Fibroblast of skin of back (primary cell): ENCODE measurements at regions not wholly inside any gene's neighbourhood (a gene's known extent, or its start where the extent isn't known, plus 50 kb on each side); places are given as distances from the start of the nearest gene placed in this dataset.
"Not testable (repeated sequence)": the region's sequence is repeated elsewhere in the genome, so short reads cannot be mapped to it uniquely, and the experiment has no call there.

ENCODE experiments used
- DNase-seq: peaks from one replicate; pipeline ENCODE4 v3.0.0-alpha.2; 2013

DNA sequence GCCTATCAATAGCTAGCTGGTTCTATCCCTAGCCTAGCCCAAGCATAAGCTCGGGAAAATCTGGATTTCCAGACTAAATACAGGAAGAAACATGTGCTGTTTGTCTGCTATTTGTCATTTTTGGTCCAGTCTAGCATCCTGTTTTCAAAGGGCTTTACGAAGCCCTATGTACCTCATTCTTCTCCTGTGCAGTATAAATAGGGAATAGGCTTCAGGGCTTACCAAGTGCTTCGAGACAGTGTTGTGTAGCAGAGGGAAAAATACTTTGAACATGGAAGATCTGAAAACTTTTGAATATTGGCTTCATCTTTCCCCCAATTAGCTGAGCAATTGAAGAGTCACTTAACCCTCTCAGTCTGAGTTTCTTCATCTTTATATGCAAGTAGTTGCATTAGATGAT, 679.8 kb downstream of the TDRD15 start:
- DNase-seq: no peak

DNA sequence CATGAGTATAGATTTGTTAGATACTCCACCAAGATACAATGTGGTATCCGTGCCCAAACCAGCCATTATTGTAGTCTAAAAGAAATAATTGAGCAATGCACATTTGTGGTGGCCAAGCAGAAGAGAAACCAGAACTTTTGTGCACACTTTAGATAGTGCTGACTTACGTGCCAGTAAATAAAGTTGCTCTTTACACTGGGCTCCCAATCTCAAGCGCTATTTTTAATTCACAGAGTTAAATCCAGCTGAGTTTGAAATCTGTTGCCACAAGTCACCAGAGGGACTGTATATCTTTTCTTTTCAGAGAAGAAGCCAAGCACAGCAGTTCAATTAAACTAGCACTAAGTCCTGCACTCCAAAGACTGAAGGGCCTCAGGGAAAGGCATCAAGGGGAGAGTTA, 680.4 kb downstream of the TDRD15 start:
- DNase-seq: no peak

GRCh38 chr2:21811541-21811940, 687.8 kb downstream of the TDRD15 start:
- no peak for DNase-seq

GRCh38 chr2:21812766-21813165, 689.0 kb downstream of the TDRD15 start:
- peak; percentile 34 for DNase-seq

- DNase-seq: no peak
These were observed 690.9 kb downstream of the TDRD15 start for GRCh38 chr2:21814588-21815149.

DNA sequence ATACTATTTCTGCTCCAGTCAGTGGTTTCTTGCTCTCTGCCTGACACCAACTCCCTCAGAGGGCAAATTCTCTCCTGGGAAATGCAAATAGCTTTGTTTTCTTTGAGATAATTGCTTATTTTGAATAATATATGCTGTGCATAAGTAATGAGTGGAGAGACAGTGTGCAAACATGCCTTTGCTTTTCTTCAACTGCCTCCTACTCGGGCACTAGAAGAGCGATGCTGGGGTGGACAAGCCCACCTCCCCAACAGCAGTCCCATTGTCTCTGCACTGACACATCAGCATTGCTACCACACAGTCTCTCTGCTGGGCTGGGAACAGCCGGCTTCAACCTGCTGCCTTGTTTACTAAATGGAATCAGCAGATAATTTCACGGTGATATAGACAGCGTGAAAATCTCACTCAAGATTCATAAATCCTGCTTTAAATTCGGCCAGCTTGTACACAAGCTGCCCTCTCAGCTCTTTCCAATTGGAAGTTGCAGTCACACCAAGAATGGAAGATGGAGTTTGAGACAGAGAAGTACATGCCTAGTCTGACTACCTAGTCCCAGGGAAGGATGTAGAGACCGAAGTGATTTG, 694.5 kb downstream of the TDRD15 start:
- no peak for DNase-seq

DNA sequence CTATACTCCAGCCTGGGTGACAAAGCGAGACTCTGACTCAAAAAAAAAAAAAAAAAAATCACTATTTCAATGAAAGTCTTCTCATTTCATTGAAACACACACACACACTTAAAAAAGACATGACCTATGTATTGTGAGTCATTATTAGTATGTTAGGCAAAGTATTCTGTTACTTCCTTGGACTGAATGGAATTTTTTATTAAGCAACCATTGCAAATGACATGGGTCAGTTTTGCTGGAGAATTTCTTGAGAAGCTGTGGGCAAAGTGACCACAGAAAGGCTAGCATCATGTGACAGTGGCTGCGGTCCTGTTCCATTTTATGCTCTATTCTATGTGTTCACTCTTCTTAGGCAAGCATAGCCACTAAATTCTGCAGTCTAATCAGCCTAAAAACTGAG, 695.7 kb downstream of the TDRD15 start:
- DNase-seq: peak; percentile 68

DNA sequence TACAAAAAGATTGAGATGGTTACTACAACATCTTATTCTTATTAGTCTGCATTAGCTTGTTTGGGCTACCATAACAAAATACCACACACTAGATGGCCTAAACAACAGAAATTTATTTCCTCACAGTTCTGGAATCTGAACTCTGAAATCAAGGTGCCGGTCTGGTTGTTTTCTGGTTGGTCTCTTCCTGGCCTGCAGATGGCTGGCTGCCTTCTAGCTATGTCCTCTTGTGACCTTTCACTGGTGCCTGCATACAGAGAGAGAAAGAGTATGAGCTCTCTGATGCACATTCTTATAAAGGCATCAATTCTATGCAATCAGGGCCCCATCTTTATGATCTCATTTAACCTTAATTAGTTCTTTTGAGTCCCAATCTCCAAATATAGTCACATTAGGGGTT, 696.5 kb downstream of the TDRD15 start:
- DNase-seq: no peak

DNA sequence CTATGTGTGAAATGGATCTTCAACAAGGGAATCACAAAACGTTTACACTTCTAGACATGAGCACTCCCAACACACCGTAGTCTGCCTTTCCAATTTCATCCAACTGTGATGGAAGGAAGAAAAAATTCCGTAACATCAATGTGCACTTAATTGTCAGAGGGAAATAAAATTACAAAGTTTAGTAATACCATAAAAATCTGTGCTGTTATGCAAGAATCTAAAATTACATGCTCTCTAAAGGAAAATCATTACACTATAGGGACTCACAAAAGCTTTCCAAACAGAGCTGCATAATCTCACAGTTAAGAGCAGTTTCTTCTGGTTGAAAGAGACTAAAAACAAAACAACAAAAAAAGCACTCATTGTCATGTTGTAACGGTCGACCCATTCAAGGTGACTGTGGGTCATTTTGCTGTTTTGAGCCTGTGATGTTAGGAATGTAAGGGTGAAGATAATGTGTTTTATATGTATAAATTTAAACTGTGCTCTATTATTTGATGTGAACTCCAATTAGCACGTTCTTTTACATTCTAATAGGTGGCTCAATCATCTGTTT, 698.0 kb downstream of the TDRD15 start:
- peak; percentile 3 for DNase-seq

- no peak for DNase-seq
These were observed 698.7 kb downstream of the TDRD15 start for GRCh38 chr2:21822505-21822904.

DNA sequence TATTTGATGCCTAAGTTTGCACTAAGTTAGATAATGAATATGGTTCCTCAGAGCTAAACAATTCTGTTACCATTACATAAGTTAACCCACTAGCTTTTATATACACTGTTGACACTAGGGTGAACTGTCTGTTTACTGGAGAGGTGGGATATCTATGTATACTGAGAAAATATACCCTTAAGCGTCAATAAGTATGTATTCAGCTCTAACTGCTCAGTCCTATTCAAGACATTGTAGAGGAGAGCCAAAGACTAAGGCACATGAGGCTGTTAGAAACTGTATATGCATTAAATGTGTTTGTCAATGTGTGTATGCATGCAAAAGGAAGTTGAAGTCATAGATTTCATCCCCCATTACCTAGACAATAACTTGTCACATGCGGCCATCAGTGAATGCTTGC, 710.0 kb downstream of the TDRD15 start:
- no peak for DNase-seq

DNA sequence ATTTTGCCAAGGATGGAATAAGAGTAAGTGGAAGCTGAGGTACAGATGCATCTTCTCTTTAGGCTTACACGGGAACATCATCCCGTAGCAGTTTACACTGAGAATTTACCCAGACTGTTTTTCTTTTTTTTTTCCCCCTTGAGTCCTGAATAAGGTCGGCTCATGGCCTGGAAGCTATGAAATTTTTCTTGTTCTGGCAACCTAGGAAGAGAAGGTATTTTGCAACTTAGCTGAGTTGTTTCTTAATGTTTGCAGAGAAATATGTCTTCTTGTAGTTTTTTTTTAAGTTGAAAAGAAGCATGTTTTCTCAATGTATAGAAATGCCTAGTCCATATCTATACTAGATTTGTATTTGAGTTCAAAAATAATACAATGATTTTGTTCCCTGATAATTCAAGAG, 712.5 kb downstream of the TDRD15 start:
- no peak for DNase-seq

- peak; percentile 76 for DNase-seq
These were observed 713.0 kb downstream of the TDRD15 start for GRCh38 chr2:21836719-21837118.

- DNase-seq: peak; percentile 94
These were observed 713.6 kb downstream of the TDRD15 start for GRCh38 chr2:21837168-21837960.

GRCh38 chr2:21841341-21841740, 717.6 kb downstream of the TDRD15 start:
- no peak for DNase-seq

DNA sequence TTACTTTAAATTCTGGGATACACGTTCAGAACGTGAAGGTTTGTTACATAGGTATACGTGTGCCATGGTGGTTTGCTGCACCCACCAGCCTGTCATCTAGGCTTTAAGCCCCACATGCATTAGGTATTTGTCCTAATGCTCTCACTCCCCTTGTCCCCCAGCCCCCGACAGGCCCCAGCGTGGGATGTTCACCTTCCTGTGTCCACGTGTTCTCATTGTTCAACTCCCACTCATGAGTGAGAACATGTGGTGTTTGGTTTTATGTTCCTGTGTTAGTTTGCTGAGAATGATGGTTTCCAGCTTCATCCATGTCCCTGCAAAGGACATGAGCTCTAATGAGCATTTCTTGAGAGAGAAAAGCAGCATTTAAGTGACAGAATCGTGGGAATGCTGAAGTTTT, 726.6 kb downstream of the TDRD15 start:
- DNase-seq: not testable (repeated sequence)

- no peak for DNase-seq
These were observed 731.2 kb downstream of the TDRD15 start for GRCh38 chr2:21854938-21855337.

DNA sequence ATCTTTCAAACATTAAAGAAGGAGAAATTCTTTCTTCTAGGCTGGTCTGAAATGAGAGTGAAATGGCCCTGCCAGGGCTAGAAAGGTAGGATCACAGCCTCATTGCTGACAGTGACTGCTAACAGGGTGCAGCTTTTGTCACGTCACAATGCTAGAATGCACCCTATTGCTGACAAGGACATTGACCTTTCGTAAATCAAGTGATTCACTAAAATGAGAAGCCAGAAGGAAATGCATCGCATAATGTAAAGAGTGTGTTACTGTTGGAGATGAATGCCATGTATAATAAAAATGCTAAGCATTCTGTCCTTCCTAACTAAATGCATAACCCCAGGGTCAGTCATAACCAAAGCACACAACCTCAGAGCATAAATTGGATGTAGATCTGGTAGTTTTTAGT, 732.9 kb downstream of the TDRD15 start:
- no peak for DNase-seq

GRCh38 chr2:21860907-21861306, 737.1 kb downstream of the TDRD15 start:
- no peak for DNase-seq

- no peak for DNase-seq
These were observed 742.5 kb downstream of the TDRD15 start for GRCh38 chr2:21866316-21866715.

DNA sequence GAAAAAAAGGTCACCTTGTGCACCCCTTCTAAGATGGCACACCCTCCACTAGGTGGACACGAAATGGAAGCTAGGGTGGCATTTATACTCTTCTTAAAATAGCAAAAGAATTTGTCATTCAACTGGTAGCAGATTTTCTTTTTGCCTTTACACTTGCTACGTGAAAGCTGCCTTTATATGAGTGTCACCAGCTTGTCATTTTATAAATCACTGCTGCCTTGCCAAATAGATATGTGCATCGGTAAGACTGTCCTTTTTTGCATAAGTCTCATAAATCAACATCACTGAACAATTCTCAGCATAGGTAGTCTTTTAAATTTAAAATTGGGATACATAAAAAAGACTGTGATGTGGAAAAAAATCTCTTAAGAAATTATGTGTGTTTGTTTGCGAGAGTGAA, 764.1 kb downstream of the TDRD15 start:
- DNase-seq: no peak

GRCh38 chr2:21890041-21890440, 766.3 kb downstream of the TDRD15 start:
- no peak for DNase-seq

DNA sequence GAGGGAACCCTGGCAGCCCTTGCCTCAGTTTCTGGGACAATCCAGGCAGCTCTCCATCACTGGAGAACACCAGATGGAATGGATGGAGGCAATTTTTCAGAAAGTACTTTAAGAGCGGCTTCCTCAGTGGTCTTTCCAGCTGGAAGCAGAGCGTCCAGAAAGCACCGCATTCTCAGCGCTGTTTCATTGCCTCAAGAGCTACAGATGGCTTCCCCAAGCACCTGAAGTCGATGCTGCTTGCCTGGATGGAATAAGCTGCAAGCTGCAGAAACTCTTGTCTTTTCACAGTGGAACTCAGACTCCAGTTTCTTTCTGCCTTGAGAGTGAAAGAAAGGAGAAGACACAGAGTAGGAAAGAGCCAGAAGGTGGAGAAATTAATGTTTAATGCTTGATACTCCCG, 766.9 kb downstream of the TDRD15 start:
- DNase-seq: no peak

DNA sequence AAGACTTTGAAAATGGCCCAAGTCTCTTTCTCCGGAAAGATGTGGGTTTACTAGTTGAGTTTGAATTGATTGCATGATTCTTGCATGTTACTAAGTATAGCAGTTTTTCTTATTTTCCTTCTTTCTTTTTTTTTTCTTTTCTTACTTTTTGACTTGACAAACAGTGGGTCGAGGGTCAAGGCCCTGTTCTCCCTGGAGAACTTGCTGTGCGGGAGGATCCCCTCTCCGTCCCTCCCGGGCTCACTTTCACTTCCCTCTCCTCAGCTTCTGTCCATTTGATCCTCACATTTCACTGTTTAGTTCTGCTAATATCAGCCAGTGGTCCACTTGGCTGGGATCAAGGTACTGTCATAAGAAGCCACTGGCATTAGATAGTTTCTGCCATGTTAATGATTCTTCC, 767.4 kb downstream of the TDRD15 start:
- DNase-seq: no peak
